ENCODE measurements at regions not wholly inside any gene's neighbourhood (a gene's known extent, or its start where the extent isn't known, plus 50 kb on each side); places are given as distances from the start of the nearest gene placed in this dataset.

DNA sequence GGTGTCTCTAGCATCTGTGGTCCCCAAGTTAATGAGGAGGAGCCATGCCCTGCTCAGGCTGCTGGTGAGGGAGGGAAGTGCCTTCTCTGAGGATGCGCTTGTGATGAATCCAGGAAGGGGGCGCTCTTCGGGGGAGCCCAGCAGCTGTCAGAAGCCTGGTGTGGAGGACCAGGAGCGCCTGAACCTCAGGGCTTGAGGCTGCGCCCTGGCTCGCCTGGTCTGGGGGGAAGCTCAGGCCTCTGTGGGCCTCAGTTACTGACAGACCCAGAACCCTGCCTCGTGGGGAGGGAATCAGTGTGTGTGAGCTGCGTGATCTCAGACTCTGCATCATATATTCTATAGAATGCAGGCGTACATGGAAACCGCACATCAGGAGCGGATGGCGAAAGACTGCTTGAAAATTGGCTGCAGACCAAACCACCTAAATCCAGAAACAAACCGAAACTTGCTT is 126.1 kb downstream of the SEC14L1 start:
- peak; percentile 46 for DNase-seq

DNA sequence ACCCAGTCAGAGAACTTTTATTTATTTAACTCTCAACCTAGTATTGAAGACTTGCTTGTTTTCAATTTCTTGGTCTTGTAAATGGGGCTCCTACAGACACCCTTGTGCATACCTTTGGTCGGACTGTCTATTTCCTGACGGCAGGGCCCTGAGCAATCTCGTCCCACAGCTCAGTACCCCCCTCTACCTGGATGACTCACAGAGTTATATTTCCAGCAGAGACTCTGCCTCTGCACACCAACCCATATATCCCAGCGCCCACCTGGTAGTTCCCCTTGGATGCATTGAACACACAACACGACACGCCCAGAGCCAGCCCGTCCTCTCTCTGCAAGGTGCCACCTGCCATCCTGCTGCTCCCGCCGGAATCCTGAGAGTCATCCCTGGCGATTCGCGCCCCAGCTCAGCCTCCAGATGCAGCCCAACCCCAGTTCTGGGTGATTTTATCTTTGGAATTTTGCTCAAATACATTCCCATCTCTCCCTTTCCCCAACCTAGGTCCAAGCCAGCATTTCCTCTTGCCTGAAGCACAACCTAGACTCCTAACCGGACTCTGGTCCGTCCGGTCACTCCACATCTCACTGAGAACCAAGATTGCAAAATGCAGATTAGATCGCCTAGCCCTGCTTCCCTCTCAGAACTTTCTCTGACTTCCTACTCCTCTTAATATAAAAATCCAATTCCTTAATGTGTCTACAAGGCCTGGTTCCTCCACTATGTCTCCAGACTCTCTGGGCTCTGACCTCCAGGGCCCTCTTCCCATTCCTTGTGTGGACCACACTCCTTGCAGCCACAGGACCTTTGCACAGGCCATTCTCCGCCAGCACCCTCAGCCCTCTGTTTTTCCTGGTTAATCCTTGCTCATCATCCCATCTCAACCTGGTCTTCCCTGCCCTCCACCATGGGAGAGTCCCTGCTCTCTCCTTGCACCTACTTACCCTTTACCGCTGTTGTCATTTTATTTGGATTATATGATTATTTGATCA is 129.2 kb downstream of the SEC14L1 start:
- no peak for DNase-seq

DNA sequence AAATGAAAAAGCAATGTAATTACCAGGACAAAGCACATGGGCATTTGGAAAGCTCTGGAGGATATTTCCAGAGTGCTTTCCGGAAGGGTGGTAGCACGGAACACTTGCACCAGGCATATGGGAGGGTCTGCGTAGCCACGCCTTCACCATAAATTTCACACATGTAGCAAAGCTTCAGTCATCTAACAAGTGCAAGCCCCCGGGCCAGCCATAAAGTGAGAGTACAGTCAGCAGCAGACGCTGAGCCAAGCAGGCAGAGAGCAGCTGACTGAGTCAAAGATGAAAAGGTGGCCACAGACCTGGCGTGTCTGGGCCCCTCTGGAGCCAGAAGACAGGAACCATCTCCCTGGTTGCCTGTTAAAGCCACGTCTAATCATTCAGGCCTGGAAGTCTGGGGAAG is 130.6 kb downstream of the SEC14L1 start:
- DNase-seq, result no peak

DNA sequence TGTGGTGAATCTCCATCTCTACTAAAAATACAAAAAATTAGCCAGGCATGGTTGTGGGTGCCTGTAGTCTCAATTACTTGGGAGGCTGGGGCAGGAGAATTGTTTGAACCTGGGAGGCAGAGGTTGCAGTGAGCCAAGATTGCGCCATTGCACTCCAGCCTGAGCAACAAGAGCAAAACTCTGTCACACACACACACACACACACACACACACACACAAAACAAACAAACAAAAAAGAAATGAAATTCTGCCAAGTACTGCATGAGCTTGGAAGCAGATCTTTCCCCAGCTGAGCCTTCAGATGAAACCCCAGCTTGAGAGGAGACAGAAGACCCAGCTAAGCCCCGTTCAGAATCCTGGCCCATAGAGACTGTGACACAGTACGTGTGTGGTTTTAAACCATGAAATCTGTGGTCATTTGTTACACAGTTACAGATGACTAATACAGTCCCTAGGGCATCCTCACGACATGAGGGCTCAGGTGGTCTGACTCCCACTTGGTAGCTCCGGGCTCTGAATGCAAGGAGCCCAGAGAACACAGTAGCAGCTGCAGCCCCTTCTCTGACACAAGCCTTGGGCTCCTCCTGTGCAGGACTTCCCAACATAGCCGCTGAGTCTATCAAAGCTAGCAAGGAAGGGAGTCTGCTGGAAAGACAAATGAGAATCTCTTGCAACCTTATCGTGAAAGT is 132.8 kb downstream of the SEC14L1 start:
- peak; percentile 56 for DNase-seq

DNA sequence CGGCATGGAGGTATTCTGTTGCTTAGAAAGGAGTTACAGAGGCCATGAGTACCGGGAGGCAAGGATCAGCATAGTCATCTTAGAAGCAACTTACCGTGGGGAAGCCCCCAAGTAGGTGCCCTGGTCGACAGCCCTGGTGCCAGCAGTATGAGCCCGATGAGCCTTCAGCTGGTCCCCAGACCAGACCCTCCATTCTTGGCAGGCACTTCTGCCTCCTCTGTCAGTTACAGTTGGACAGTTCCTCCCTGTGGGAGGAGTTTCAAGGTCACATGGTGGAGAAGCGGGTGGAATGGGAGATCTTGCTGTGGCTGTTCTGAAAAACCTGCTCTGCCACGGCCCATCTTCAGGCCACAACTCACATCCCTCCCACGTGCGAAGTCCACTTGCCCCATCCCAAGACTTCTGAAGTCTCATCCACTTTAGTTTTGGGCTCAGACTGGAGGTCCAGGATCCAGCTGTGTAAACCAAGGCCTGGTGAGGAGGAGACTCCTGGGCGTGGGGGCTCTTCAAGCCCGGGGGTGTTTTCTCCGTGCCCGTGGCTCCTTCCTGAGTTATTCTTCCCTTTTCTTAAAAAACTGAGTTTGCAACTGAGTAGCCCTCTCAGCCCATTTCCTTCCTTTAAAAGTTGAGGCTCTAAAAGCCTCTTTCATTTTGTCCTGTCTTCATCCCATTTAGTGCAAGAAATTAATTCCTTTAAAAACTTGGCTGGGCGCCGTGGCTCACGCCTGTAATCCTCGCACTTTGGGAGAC is 133.5 kb downstream of the SEC14L1 start:
- peak; percentile 52 for DNase-seq

DNA sequence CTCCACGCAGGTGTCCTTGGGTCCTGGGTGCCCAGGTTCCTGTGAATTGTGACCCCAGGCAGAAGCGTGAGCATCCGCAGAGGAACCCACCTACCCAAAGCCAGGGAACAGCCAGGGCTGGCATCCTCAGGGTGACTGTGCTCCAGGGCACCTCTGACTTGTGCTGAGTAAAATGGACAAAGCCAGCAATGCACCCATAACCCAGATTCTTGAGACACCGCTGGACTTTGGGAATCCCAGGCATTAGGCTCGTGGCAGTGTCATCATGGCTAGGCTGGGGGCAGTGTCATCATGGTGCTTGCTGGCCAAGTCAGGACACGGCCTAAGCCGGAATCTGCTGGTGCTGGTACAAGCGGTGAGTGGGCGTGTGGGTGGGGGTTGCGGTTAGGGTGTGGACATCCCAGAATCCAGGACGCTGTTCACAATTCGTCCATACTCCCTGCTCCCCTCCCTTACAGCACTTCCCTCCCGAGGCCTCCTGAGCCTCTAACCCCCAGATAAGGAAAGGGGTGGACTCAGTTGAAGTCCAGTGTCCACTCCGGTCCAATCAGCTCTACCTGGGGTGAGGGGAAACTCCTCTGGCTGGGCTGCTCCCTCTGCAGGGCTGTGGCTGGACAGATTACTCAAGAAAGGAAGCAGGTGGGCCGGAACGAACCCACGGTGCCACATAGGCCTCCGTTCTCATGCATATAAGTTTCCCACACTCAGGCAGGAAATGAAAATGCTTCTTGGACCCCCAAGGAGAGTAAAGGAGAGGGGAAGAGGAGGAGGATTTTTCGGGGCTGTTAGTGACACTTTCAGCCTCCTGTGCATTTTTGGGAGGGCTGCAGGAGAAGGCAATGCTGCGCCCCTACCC is 138.9 kb downstream of the SEC14L1 start:
- DNase-seq, result peak; percentile 99

DNA sequence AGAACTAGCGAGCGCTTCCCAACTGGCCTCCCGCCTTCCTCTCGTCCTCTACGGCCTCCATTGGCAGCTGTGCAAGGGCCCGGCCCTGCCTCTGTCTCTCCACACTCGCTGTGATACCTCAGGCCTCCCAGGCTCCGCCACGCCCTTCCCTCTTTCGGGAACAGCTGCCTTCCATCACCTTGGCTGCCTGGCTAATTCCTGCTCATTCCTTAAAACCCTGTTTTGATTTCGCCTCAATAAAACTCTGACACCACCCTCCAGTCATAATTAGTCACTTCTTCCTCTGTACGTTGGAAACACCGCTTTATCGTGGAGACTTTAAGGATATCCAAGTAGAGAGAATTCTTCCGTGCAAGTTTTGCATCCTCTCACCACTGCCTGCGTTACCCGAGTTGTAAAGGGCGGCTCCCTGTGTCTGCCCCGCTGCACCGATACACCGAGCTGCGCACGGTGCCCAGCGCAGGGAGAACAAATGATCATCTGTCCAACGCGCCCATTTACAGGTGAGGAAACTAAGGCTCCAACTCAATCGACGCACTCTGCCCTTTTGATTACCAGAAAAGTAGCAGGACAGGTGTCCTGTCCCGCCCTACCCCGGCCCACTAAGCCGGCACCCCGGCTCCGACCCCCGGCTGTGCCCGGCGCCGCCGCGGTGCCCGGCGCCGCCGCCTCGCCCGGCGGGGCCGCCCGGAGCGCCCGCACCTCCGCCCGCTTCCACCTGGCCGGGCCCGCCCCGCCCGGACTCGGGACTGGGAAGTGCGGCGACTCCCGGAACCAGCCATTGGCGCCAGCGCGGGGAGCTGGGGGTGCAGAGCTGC is 139.7 kb downstream of the SEC14L1 start:
- DNase-seq, result peak; percentile 72

DNA sequence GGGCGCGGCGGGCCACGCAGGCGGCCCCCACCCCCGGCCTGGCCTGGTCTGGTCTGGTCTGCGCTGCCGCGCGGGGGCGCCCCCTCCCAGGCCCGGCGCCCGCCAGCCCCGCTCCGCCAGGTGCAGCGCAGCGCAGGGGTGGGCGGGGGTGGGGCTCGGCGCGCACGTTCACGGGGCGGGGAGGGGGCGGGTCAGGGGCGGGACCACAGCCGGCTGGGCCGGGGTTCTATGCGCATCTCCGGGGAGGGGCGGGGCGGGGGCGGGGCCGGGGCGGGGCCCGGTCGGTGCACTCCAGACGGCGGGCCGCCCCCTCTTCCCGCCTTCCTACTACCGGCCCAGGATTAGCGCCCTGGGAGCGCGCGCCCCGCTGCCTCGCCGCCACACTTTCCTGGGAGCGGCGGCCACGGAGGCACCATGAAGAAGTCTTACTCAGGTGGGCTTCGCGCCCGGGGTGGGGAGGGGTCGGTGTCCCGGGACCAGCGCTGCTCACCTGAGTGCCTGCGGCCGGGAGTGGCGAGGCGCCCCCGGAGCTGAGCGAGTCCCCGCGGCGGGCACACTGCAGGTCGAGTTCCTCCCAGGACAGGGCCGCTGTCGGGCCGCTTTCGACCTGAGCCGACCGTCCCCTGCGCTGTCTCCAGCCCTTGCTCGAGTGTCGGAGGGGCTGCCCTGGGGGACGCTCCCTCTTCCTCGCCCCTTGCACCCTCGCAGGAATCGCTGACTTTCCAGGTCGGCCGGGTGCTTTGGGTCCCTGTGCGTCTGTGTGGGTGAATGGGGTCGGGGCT is 140.5 kb downstream of the SEC14L1 start:
- peak; percentile 55 for DNase-seq

DNA sequence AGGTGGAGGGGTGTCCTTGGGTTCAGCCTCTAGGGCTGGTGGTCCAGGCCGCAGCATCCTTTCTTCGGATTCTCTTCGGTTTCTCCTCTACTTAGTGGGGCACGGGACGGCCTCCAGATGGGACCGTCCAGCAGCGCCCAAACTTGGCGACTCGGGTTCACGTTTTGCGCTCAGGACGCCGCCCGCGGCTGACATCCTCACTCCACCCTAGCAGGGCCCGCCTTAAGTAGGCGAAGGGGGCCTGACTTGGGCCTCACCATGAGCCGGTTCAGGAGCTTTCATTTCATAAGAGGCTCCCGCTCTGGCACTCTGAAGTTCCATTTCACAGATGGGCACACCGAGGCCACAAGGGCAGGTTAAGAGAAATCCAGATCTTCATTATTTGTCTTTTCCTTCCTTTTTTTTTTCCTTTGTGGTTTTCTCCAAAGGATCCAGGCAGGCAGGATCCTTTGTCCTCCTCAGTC is 141.2 kb downstream of the SEC14L1 start:
- DNase-seq, result peak; percentile 68

DNA sequence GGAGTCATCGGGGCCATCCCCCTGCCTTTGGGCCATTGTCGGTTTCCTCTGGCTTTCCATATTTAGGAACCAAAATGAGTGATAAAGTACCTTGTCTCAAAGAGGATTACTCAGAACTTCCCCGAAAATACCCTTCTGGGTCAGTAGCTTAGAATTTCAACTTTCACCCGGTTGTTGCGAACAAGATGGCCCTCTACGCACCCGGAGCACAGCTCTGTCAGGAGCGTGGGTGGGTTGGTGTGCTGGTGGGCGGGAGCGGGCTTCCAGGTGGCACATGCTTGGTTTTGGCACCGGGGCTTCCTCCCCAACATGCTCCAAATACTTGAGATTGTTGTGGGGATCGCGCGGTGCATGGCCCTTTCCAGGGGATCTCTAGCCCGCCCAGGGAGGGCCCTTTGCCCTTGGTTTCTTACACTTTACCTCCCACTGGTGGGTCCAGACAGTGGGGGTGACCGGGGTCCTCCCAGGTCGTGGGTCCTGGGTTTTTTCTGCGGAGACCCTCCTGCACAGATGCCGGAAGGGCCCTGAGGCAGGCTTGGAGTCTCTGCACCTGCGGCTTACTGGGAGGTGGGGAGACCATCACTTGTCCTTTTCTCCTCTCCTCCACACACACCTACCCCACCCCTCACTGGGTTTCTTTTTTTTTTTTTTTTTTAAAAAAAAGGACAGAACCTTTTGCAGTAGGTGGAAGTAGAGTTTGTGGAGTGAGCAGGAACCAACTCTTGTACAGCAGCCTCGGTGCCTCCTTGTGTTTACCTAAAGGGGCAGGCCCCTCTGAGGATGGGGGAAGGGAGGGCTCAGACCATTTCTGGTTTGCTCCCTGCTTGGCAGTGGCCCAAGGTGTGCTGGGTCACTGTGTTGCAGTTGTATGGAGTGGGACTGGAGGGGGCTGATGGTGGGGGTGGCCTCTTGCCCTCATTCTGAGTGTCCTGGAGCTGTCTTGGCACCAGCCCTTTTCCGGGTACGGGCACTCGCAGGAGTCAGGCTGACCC is 142.1 kb downstream of the SEC14L1 start:
- DNase-seq, result peak; percentile 81

DNA sequence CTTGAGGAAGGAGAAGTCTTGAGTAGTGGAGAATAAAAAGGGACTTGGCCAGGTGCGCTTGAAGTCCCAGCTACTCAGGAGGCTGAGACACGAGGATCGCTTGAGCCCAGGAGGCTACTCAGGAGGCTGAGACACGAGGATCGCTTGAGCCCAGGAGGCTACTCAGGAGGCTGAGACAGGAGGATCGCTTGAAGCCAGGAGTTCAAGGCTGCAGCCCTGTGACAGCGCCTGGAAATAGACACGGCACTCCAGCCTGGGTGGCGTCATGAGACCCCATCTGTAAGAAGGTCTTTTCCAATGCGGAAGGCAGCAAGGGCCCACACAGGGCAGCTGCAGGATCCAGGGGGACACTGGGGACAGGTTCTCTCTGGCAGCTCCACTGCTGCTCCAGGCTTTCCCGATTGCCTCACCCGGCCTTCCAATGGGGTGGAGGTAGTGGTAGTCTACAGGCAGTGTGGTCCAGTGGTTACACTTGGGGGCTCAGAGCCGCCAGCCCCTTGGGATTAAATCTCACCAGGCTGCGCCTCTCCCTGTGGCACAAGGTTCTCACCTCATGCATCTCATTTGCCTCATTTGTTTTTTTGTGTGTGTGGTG is 143.4 kb downstream of the SEC14L1 start:
- no peak for DNase-seq

DNA sequence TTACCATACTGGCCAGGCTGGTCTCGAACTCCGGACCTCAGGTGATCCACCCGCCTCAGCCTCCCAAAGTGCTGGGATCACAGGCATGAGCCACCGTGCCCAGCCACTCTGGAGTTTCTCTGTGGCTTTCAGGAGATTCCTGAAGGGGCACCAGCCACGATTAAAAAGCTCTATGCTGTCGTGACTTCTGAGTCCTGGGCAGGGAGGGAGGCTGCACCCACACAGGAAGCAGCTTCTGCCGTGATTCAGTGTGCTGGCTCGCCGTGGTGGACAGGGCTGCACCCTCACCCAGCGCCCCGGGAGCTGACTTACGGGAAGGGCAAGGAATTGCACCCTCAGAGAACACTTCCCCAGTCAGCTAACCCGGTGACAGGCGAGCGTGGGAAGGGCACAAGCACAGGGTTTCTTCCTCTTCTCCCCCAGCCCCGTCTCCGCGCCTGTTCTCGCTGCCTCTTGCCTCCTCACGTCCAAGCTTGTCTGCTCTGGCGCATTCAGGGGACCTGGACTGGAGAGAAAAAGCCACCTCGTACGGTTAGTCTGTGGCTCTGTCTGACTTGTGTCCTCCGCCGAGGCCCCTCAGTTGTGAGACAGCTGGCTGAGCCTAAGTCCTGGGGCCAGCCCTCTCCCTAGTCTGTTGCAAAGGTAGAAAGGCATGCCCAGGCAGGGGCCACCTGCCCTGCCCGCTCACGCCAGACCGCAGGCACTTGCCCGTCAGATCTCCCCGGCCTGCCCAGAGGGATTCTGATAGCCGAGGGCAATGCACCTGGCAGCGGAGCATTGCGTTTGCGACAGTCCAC is 145.0 kb downstream of the SEC14L1 start:
- DNase-seq, result peak; percentile 98

DNA sequence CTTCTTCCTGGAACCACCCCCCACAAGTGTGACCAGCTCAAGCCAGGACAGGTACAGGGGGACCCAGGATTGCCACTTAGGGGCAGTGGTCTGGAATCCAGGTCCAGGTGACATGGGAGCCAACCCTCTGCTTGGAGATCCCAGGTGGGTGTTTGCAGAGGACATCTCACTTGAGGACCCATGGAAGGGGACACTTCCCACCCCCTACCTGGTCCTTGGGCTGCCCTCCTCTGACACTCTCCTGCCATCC is 145.5 kb downstream of the SEC14L1 start:
- no peak for DNase-seq

DNA sequence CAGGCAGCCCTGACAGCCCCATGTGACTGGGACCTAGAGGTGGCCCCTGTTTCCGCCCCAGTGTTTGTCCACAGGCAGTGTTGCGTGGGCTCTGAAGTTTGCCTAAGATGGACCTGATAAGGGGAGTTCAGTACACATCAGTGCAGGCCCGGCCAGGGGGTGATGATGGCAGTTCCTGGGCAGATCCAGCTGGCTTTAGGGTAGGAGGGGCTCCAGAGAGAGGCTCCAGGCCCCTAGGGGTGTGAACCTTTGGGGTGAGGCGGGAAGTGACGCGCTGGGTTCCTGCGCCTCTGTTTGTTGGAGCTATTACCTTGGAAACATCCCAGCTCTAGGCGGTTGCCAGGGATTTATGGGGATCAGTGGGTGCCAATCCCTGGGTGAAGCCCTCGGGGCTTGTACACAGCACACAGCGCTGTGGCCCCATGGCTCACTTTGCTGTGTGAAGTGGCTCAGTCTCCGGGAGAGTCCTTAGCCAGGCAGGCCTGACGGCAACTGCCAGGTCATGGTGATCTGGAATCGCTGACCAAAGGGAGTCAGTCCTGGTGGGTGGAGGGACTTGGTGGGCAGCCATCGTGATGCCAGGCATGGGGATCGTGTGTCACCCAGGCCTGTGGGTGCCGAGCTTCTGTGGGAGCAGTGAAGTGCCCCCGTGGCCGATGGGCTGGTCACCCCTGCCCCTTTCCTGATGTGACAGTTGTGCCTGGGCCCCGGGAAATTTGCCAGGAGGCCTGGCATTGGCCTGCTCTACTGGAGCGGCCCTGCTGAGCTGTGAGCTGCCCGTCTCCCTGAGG is 146.1 kb downstream of the SEC14L1 start:
- DNase-seq, result peak; percentile 82

DNA sequence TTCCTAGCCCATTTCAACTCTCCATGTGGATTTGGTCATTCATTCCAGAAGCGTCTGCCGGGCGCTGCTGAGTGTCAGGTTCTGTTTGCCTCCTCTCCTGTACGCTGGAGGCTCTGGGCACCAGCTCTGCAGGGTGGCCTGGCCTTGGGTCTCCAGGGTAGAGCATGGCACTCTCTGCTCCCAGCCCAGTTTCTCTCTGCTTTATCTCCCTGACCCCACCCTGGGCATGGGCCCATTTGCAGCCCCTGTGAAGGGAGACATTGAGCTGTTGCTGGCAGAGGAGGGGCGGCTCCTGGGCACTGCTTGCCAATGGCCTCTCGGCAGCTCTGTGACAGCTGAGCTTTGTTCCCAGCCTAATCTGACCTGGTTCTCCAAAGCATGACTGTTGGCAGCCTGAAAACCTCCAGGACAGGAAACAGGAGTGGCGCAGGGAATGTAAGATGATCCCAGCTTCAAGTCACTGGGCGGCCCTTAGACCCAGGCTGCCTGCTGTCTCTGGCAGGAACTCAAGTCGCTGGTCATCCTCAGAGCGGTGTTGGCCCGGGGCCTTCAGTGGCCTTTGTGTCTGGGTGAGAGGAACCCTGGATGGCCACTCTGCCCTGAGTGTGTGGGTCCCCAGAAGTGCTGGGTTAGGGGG is 146.8 kb downstream of the SEC14L1 start:
- no peak for DNase-seq

DNA sequence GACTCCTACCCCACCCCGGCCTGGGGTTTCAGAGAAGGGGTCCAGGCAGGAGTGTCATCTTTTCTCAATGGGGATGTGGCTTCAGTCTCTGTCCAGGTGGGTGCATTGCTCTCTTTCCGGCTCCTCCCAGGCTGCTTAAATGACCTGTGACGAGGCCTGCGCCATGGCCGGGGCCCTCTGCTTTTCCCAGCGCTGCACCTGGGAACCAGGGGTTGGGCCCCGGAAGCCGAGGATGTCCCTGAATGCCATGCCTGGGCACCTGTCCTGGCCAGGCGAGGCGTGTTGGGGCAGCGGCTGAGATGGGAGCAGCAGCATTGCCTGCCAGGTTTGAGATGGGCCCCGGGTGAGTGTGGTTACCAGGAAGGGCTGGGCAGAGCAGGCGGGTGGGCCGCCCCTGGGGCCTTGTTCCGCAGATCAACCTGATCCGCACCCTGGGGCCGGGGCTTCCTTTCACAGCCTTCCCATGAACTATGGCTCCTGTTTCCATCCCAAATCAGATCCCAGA is 147.4 kb downstream of the SEC14L1 start:
- no peak for DNase-seq
